ENCODE measurements at regions not wholly inside any gene's neighbourhood (a gene's known extent, or its start where the extent isn't known, plus 50 kb on each side); places are given as distances from the start of the nearest gene placed in this dataset.

DNA sequence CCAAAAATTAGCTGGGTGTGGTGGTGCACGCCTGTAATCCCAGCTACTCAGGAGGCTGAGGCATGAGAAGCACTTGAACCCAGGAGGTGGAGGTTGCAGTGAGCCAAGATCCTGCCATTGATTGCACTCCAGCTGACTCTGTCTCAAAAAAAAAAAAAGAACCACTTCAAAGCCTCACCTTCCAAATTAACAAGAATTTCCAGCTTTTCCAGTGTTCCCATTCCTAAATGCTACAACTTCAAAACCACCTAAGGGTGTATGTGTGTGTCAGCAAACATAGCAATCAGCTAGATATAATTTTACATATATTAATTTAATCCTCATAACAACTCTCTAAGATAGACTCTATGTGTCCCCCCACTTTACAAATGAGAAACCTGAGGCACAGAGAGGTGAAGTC is 512.5 kb upstream of the PROK2 start:
- no peaks in the 10 kb centered on the region for H3K79me2 ChIP-seq (ENCODE audit: low read depth)
- no peak overlapping the region for H3K4me3 Mint-ChIP-seq
- no peaks in the 10 kb centered on the region for H3K9me3 ChIP-seq (ENCODE audit: low read depth)
- H3K9me3 Mint-ChIP-seq, result peaks cover 2% of the 10 kb centered on the region
- no peak for DNase-seq (ENCODE audit: low spot score)
- H3K27ac ChIP-seq, result no peak overlapping the region
- no peaks in the 10 kb centered on the region for H3K36me3 ChIP-seq
- no peak overlapping the region for H2AFZ ChIP-seq (replicated peaks)
- H3K27ac Mint-ChIP-seq, result no peak overlapping the region
- H3K36me3 Mint-ChIP-seq, result no peaks in the 10 kb centered on the region
- no peaks in the 10 kb centered on the region for H3F3A ChIP-seq (ENCODE audit: low read depth)
- no peaks in the 10 kb centered on the region for H3K4me1 ChIP-seq
- H3K27me3 Mint-ChIP-seq (ENCODE audit: insufficient read depth, low read depth), result peaks cover 6% of the 10 kb centered on the region
- no peaks in the 10 kb centered on the region for H4K20me1 ChIP-seq (ENCODE audit: low read depth)
- H3K4me1 Mint-ChIP-seq, result peaks cover 24% of the 10 kb centered on the region
- H3K27me3 ChIP-seq, result no peaks in the 10 kb centered on the region
- H3K4me2 ChIP-seq, result no peak overlapping the region
- no peak overlapping the region for H3K4me3 ChIP-seq
- H3K9ac ChIP-seq, result no peak overlapping the region
- TF ChIP-seq EZH2phosphoT487 (IDR thresholded peaks at IDR 0.05) (no peak), EZH2 (IDR thresholded peaks at IDR 0.05) (no peak)
- TF ChIP-seq, protein P1, sequence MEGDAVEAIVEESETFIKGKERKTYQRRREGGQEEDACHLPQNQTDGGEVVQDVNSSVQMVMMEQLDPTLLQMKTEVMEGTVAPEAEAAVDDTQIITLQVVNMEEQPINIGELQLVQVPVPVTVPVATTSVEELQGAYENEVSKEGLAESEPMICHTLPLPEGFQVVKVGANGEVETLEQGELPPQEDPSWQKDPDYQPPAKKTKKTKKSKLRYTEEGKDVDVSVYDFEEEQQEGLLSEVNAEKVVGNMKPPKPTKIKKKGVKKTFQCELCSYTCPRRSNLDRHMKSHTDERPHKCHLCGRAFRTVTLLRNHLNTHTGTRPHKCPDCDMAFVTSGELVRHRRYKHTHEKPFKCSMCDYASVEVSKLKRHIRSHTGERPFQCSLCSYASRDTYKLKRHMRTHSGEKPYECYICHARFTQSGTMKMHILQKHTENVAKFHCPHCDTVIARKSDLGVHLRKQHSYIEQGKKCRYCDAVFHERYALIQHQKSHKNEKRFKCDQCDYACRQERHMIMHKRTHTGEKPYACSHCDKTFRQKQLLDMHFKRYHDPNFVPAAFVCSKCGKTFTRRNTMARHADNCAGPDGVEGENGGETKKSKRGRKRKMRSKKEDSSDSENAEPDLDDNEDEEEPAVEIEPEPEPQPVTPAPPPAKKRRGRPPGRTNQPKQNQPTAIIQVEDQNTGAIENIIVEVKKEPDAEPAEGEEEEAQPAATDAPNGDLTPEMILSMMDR (IDR thresholded peaks at IDR 0.05), result no peak

DNA sequence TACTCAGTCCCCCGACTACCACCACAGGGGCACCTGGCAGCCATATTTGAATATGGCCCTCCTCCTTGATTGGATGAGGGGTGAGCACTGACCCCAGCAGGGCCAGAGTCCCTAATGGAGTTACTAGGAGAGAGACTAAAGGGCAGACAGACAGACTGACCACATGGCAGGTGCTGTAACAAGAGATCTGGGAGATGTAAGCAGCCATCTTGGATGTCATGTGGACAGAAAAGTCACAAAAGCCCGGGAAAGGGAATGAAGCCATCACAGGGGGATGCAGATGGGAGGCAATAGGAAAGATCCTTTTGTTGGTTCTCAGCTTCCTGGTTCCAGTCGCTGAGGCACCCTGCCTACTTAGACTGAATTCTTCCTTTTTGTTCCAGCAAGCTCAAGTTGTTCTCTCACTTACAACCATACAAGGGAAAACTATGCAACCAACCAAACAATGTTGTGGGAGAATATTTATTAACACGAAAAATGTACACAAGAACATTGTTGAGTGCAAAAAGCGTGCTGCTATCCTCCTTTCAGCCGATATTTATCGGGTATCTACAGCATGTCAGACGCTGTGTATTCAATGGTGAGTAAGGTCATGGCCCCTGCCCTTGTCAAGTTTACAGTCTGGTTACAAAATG is 511.6 kb upstream of the PROK2 start:
- no peaks in the 10 kb centered on the region for H3F3A ChIP-seq (ENCODE audit: low read depth)
- H3K9me3 ChIP-seq (ENCODE audit: low read depth), result no peaks in the 10 kb centered on the region
- no peak overlapping the region for H3K4me3 ChIP-seq
- H4K20me1 ChIP-seq (ENCODE audit: low read depth), result no peaks in the 10 kb centered on the region
- H3K27me3 ChIP-seq, result no peaks in the 10 kb centered on the region
- no peaks in the 10 kb centered on the region for H3K79me2 ChIP-seq (ENCODE audit: low read depth)
- H3K4me2 ChIP-seq, result no peak overlapping the region
- H3K27ac Mint-ChIP-seq, result no peak overlapping the region
- no peak for TF ChIP-seq EZH2 (IDR thresholded peaks at IDR 0.05)
- TF ChIP-seq, protein P1 (IDR thresholded peaks at IDR 0.05), result no peak
- TF ChIP-seq EZH2phosphoT487 (IDR thresholded peaks at IDR 0.05), result no peak
- DNase-seq (ENCODE audit: low spot score), result no peak
- no peaks in the 10 kb centered on the region for H3K4me1 ChIP-seq
- H3K36me3 Mint-ChIP-seq, result no peaks in the 10 kb centered on the region
- no peaks in the 10 kb centered on the region for H3K36me3 ChIP-seq
- no peak overlapping the region for H3K9ac ChIP-seq
- no peak overlapping the region for H3K27ac ChIP-seq
- H3K4me3 Mint-ChIP-seq, result no peak overlapping the region
- H3K27me3 Mint-ChIP-seq (ENCODE audit: insufficient read depth, low read depth), result peaks cover 6% of the 10 kb centered on the region
- H3K9me3 Mint-ChIP-seq, result peaks cover 2% of the 10 kb centered on the region
- peaks cover 24% of the 10 kb centered on the region for H3K4me1 Mint-ChIP-seq
- H2AFZ ChIP-seq (replicated peaks), result peak overlapping the region; percentile 63

DNA sequence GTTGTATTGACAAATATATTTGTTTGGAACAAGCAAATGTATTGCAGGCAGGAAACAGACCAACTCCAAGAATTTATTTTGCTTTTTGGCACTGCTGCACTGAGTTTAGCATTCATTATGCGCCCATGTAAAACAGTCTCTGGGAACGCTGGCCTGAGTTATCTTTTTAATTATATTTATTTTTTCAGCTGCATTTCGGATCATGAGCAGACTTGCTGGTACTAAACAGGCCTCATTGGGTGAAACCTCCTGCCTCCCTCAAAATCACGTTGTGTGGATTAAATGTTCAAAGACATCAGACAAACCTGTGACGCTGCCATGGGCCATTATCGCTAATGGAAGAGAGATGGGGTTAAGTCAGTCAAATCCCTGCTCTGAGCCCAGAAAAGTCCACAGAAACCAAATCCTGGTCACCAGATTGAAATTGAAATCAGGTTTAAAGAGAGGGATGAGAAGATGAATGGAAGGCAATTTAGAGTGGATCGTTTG is 511.1 kb upstream of the PROK2 start:
- peaks cover 24% of the 10 kb centered on the region for H3K4me1 Mint-ChIP-seq
- no peaks in the 10 kb centered on the region for H3K4me1 ChIP-seq
- no peak overlapping the region for H3K4me3 ChIP-seq
- no peak for DNase-seq (ENCODE audit: low spot score)
- peaks cover 6% of the 10 kb centered on the region for H3K27me3 Mint-ChIP-seq (ENCODE audit: insufficient read depth, low read depth)
- no peak overlapping the region for H3K4me2 ChIP-seq
- H3K36me3 Mint-ChIP-seq, result no peaks in the 10 kb centered on the region
- TF ChIP-seq EZH2 (IDR thresholded peaks at IDR 0.05) (no peak), EZH2phosphoT487 (IDR thresholded peaks at IDR 0.05) (no peak)
- no peaks in the 10 kb centered on the region for H3K9me3 ChIP-seq (ENCODE audit: low read depth)
- H3K4me3 Mint-ChIP-seq, result no peak overlapping the region
- H3F3A ChIP-seq (ENCODE audit: low read depth), result no peaks in the 10 kb centered on the region
- H3K9me3 Mint-ChIP-seq, result peaks cover 2% of the 10 kb centered on the region
- no peak overlapping the region for H3K27ac ChIP-seq
- H3K36me3 ChIP-seq, result no peaks in the 10 kb centered on the region
- H4K20me1 ChIP-seq (ENCODE audit: low read depth), result no peaks in the 10 kb centered on the region
- H3K9ac ChIP-seq, result no peak overlapping the region
- no peaks in the 10 kb centered on the region for H3K79me2 ChIP-seq (ENCODE audit: low read depth)
- no peak overlapping the region for H2AFZ ChIP-seq (replicated peaks)
- no peaks in the 10 kb centered on the region for H3K27me3 ChIP-seq
- no peak overlapping the region for H3K27ac Mint-ChIP-seq

DNA sequence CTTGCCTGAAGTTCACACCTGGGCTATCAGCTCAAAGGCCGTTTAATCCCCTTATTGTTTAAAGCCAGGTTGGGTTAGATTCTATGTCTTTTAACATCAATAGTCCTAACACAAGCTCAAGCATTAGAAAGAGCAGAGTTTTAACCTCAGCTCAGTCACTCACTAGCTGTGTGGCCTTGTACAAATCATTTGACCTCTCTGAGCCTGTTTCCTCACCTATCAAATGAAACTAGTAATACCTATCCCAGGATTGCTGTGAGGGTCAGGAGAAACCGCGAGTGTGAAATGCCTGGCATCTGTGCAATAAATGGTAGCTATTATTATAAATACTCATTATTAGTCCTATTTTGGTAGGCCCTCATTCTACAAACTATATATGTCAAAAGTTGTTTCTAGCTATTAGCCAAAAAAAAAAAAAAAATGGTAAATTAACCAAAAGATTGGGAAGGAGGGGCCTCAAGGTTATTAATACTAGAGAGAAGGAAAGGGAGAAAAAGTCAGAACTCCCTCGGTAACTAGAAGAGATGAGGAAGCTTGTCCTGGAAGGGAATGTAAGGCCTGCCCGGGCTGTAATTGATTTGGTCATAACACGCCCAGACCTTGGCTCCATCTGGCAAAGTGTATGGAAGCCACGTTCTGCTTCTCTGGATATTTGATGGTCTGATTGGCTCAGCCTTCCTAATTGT is 510.5 kb upstream of the PROK2 start:
- Mint-ChIP-seq H3K27ac (no peak overlapping the region), H3K27me3 (ENCODE audit: insufficient read depth, low read depth) (peaks cover 8% of the 10 kb centered on the region), H3K4me3 (no peak overlapping the region), H3K36me3 (no peaks in the 10 kb centered on the region), H3K9me3 (peaks cover under 1% of the 10 kb centered on the region), H3K4me1 (peaks cover 28% of the 10 kb centered on the region)
- no peaks in the 10 kb centered on the region for H3K9me3 ChIP-seq (ENCODE audit: low read depth)
- DNase-seq (ENCODE audit: low spot score), result no peak
- no peak overlapping the region for H3K27ac ChIP-seq
- H3K9ac ChIP-seq, result no peak overlapping the region
- TF ChIP-seq, protein P1 (IDR thresholded peaks at IDR 0.05), result no peak
- TF ChIP-seq EZH2 (IDR thresholded peaks at IDR 0.05), result no peak
- no peak for TF ChIP-seq EZH2phosphoT487 (IDR thresholded peaks at IDR 0.05)
- no peak overlapping the region for H3K4me3 ChIP-seq
- H3K79me2 ChIP-seq (ENCODE audit: low read depth), result no peaks in the 10 kb centered on the region
- H3K36me3 ChIP-seq, result no peaks in the 10 kb centered on the region
- H3K27me3 ChIP-seq, result no peaks in the 10 kb centered on the region
- H3K4me2 ChIP-seq, result no peak overlapping the region
- H3F3A ChIP-seq (ENCODE audit: low read depth), result no peaks in the 10 kb centered on the region
- H4K20me1 ChIP-seq (ENCODE audit: low read depth), result no peaks in the 10 kb centered on the region
- H2AFZ ChIP-seq (replicated peaks), result no peak overlapping the region
- H3K4me1 ChIP-seq, result no peaks in the 10 kb centered on the region
